Breast epithelium (tissue), 3 donors: ENCODE measurements at regions not wholly inside any gene's neighbourhood (a gene's known extent, or its start where the extent isn't known, plus 50 kb on each side); places are given as distances from the start of the nearest gene placed in this dataset.

Source experiments
- POLR2A ChIP-seq: fragments of 450-650 bp; IDR thresholded peaks from one replicate; pipeline ENCODE4 v1.6.1; 2016; ENCODE audit warnings: antibody characterized with exemption, mild to moderate bottlenecking, moderate library complexity
- POLR2AphosphoS5 ChIP-seq, 3 donors: sonication (generic); formaldehyde crosslinking; IDR thresholded peaks; one replicate each; pipeline ENCODE4 v1.6.1; 2017; ENCODE audit warnings: antibody characterized with exemption in 3 of 3
- TF ChIP-seq, protein P1 (sequence below), 3 donors: fragments of 450-650 bp; IDR thresholded peaks; one replicate each; pipeline ENCODE4 v1.5.1; 2016 to 2017; ENCODE audit warnings: antibody characterized with exemption in 3 of 3, mild to moderate bottlenecking in 3 of 3, moderate library complexity in 3 of 3

- TF ChIP-seq, protein P1, sequence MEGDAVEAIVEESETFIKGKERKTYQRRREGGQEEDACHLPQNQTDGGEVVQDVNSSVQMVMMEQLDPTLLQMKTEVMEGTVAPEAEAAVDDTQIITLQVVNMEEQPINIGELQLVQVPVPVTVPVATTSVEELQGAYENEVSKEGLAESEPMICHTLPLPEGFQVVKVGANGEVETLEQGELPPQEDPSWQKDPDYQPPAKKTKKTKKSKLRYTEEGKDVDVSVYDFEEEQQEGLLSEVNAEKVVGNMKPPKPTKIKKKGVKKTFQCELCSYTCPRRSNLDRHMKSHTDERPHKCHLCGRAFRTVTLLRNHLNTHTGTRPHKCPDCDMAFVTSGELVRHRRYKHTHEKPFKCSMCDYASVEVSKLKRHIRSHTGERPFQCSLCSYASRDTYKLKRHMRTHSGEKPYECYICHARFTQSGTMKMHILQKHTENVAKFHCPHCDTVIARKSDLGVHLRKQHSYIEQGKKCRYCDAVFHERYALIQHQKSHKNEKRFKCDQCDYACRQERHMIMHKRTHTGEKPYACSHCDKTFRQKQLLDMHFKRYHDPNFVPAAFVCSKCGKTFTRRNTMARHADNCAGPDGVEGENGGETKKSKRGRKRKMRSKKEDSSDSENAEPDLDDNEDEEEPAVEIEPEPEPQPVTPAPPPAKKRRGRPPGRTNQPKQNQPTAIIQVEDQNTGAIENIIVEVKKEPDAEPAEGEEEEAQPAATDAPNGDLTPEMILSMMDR (IDR thresholded peaks at IDR 0.05): no peak
- no peak for TF ChIP-seq POLR2A
- no peak for TF ChIP-seq POLR2AphosphoS5 (IDR thresholded peaks at IDR 0.05)
Measured at GRCh38 chr3:171944118-171945016, 95.0 kb upstream of the FNDC3B start.
